GM12892 (cell line): ENCODE measurements at regions not wholly inside any gene's neighbourhood (a gene's known extent, or its start where the extent isn't known, plus 50 kb on each side); places are given as distances from the start of the nearest gene placed in this dataset.

ENCODE experiments used
- POLR2A ChIP-seq: IDR thresholded peaks from 2 replicates; pipeline ENCODE4 v1.6.1; 2011; ENCODE audit warnings: low read depth, low read length, control low read depth
- POLR2AphosphoS5 ChIP-seq: IDR thresholded peaks from 2 replicates; pipeline ENCODE4 v1.6.1; 2011; ENCODE audit warnings: low read depth, low read length, control low read depth

GRCh38 chr9:81321551-81321950 lies 367.8 kb downstream of the TLE1 start:
- no peak for TF ChIP-seq POLR2A
- TF ChIP-seq POLR2AphosphoS5, result no peak
